CD8-positive, alpha-beta memory T cell (primary cell): ENCODE measurements at regions not wholly inside any gene's neighbourhood (a gene's known extent, or its start where the extent isn't known, plus 50 kb on each side); places are given as distances from the start of the nearest gene placed in this dataset.

Source experiments
- CTCF ChIA-PET: fragments of 350-600 bp; sonication (Branson Sonifier 250); formaldehyde crosslinking; loops from one replicate; lab custom pipeline; 2021; ENCODE audit warnings: antibody characterized with exemption; lab: Charles Lee
- POLR2A ChIA-PET: fragments of 350-600 bp; sonication (Branson Sonifier 250); formaldehyde crosslinking; loops from one replicate; lab custom pipeline; 2021; ENCODE audit warnings: antibody characterized with exemption; lab: Charles Lee
- DNase-seq, 5 donors: peaks; one replicate each; pipeline versions ENCODE4 v3.0.0 to v3.0.0-alpha.2; 2020 to 2022; ENCODE audit warnings: mixed read lengths in 1 of 5
- H3K27ac ChIP-seq: one replicate; pipeline ENCODE4 v1.7.0; 2013; ENCODE audit warnings: low read depth, mild to moderate bottlenecking, low read length, moderate library complexity
- H3K27me3 ChIP-seq: 2 replicates; pipeline ENCODE4 v1.7.0; 2013; ENCODE audit warnings: low read length, mild to moderate bottlenecking; ENCODE audit not compliant: insufficient read depth, poor library complexity, severe bottlenecking
- H3K36me3 ChIP-seq: 2 replicates; pipeline ENCODE4 v1.7.0; 2013; ENCODE audit warnings: mild to moderate bottlenecking, low read length, moderate library complexity; ENCODE audit not compliant: insufficient read depth
- H3K4me1 ChIP-seq: 2 replicates; pipeline ENCODE4 v1.7.0; 2013; ENCODE audit warnings: mild to moderate bottlenecking, low read length, moderate library complexity; ENCODE audit not compliant: insufficient read depth
- H3K4me3 ChIP-seq: 2 replicates; pipeline ENCODE4 v1.7.0; 2013; ENCODE audit warnings: mild to moderate bottlenecking, low read length
- H3K9me3 ChIP-seq: 2 replicates; pipeline ENCODE4 v1.7.0; 2013; ENCODE audit warnings: mild to moderate bottlenecking, low read length
- H3K27ac Mint-ChIP-seq, 8 donors: one replicate each; pipeline ENCODE4 v1.8.0; 2020 to 2021; ENCODE audit warnings: mixed read lengths in 8 of 8, mild to moderate bottlenecking in 6 of 8, inconsistent platforms in 3 of 8, moderate library complexity in 3 of 8
- H3K27me3 Mint-ChIP-seq, 2 donors: one replicate each; pipeline ENCODE4 v1.8.0; 2020 to 2021; ENCODE audit warnings: mixed read lengths in 2 of 2, mild to moderate bottlenecking in 1 of 2, moderate library complexity in 1 of 2
- H3K36me3 Mint-ChIP-seq, 3 donors: one replicate each; pipeline ENCODE4 v1.8.0; 2020 to 2021; ENCODE audit warnings: mixed read lengths in 3 of 3, inconsistent platforms in 1 of 3, mild to moderate bottlenecking in 1 of 3
- H3K4me1 Mint-ChIP-seq, 3 donors: one replicate each; pipeline ENCODE4 v1.8.0; 2020 to 2021; ENCODE audit warnings: mixed read lengths in 3 of 3, inconsistent platforms in 1 of 3, mild to moderate bottlenecking in 1 of 3
- H3K4me3 Mint-ChIP-seq, 7 donors: one replicate each; pipeline ENCODE4 v1.8.0; 2020 to 2021; ENCODE audit warnings: mixed read lengths in 7 of 7, mild to moderate bottlenecking in 6 of 7, moderate library complexity in 4 of 7, inconsistent platforms in 2 of 7
- H3K9me3 Mint-ChIP-seq, 5 donors: one replicate each; pipeline ENCODE4 v1.8.0; 2020 to 2022; ENCODE audit warnings: mixed read lengths in 5 of 5, mild to moderate bottlenecking in 3 of 5, moderate library complexity in 2 of 5, inconsistent platforms in 1 of 5

- Mint-ChIP-seq H3K9me3 (peaks cover 0 to 13% (median 6%) of the 10 kb centered on the region in 5 donors), H3K4me1 (no peaks in the 10 kb centered on the region), H3K4me3 (no peak overlapping the region), H3K27me3 (no peaks in the 10 kb centered on the region), H3K27ac (no peak overlapping the region), H3K36me3 (no peaks in the 10 kb centered on the region)
- Histone ChIP-seq H3K27me3 (no peaks in the 10 kb centered on the region), H3K4me1 (no peaks in the 10 kb centered on the region), H3K4me3 (no peak overlapping the region), H3K27ac (no peak overlapping the region), H3K36me3 (no peaks in the 10 kb centered on the region), H3K9me3 (no peaks in the 10 kb centered on the region)
- DNase-seq, result no peak
- ChIA-PET POLR2A (no interaction called here), CTCF (no interaction called here)
Measured at GRCh38 chr3:22474706-22475445, 723.9 kb upstream of the ZNF385D start.

GRCh38 chr3:22475665-22476240 lies 724.7 kb upstream of the ZNF385D start:
- Mint-ChIP-seq H3K9me3 (peaks cover under 1 to 13% (median 6%) of the 10 kb centered on the region in 5 donors), H3K4me1 (no peaks in the 10 kb centered on the region), H3K4me3 (no peak overlapping the region), H3K36me3 (no peaks in the 10 kb centered on the region), H3K27me3 (no peaks in the 10 kb centered on the region), H3K27ac (no peak overlapping the region)
- DNase-seq, result no peak
- Histone ChIP-seq H3K27ac (no peak overlapping the region), H3K9me3 (no peaks in the 10 kb centered on the region), H3K27me3 (no peaks in the 10 kb centered on the region), H3K4me1 (no peaks in the 10 kb centered on the region), H3K4me3 (no peak overlapping the region), H3K36me3 (no peaks in the 10 kb centered on the region)
- CTCF ChIA-PET, result no interaction called here
- POLR2A ChIA-PET, result no interaction called here

- Histone ChIP-seq H3K4me1 (no peaks in the 10 kb centered on the region), H3K9me3 (no peaks in the 10 kb centered on the region), H3K27ac (no peak overlapping the region), H3K4me3 (no peak overlapping the region), H3K27me3 (no peaks in the 10 kb centered on the region), H3K36me3 (no peaks in the 10 kb centered on the region)
- CTCF ChIA-PET, result no interaction called here
- no peak overlapping the region for H3K27ac Mint-ChIP-seq
- H3K4me1 Mint-ChIP-seq, result no peaks in the 10 kb centered on the region
- no peaks in the 10 kb centered on the region for H3K27me3 Mint-ChIP-seq
- POLR2A ChIA-PET, result no interaction called here
- no peak overlapping the region for H3K4me3 Mint-ChIP-seq
- H3K9me3 Mint-ChIP-seq, result peaks cover 3 to 9% (median 6%) of the 10 kb centered on the region in 5 donors
- H3K36me3 Mint-ChIP-seq, result no peaks in the 10 kb centered on the region
- DNase-seq, result no peak
Measured at GRCh38 chr3:22476976-22477375, 726.0 kb upstream of the ZNF385D start.

- no peaks in the 10 kb centered on the region for H3K4me1 ChIP-seq
- no peaks in the 10 kb centered on the region for H3K36me3 ChIP-seq
- no peaks in the 10 kb centered on the region for H3K9me3 ChIP-seq
- Mint-ChIP-seq H3K9me3 (peaks cover 3 to 17% (median 6%) of the 10 kb centered on the region in 5 donors), H3K4me1 (no peaks in the 10 kb centered on the region), H3K4me3 (no peak overlapping the region), H3K27me3 (peaks cover 0 to 1% of the 10 kb centered on the region in 2 donors), H3K36me3 (no peaks in the 10 kb centered on the region), H3K27ac (no peak overlapping the region)
- ChIA-PET POLR2A (no interaction called here), CTCF (no interaction called here)
- H3K27ac ChIP-seq, result no peak overlapping the region
- no peak overlapping the region for H3K4me3 ChIP-seq
- H3K27me3 ChIP-seq, result no peaks in the 10 kb centered on the region
- no peak for DNase-seq
Measured at GRCh38 chr3:22485954-22486353, 717.2 kb upstream of the UBE2E2 start.

- DNase-seq, result no peak
- Histone ChIP-seq H3K4me3 (no peak overlapping the region), H3K4me1 (no peaks in the 10 kb centered on the region), H3K9me3 (no peaks in the 10 kb centered on the region), H3K27me3 (no peaks in the 10 kb centered on the region), H3K27ac (no peak overlapping the region), H3K36me3 (no peaks in the 10 kb centered on the region)
- Mint-ChIP-seq H3K4me3 (no peak overlapping the region), H3K4me1 (no peaks in the 10 kb centered on the region), H3K9me3 (peaks cover 0 to 14% (median 3%) of the 10 kb centered on the region in 5 donors), H3K36me3 (no peaks in the 10 kb centered on the region), H3K27me3 (no peaks in the 10 kb centered on the region), H3K27ac (no peak overlapping the region)
- CTCF ChIA-PET, result no interaction called here
- POLR2A ChIA-PET, result no interaction called here
Measured at GRCh38 chr3:22490747-22491146, 712.4 kb upstream of the UBE2E2 start.

GRCh38 chr3:22491344-22491743 lies 711.8 kb upstream of the UBE2E2 start:
- no peaks in the 10 kb centered on the region for H3K36me3 Mint-ChIP-seq
- H3K27me3 Mint-ChIP-seq, result no peaks in the 10 kb centered on the region
- CTCF ChIA-PET, result no interaction called here
- H3K4me1 Mint-ChIP-seq, result no peaks in the 10 kb centered on the region
- Histone ChIP-seq H3K9me3 (no peaks in the 10 kb centered on the region), H3K4me1 (no peaks in the 10 kb centered on the region), H3K27me3 (no peaks in the 10 kb centered on the region), H3K27ac (no peak overlapping the region), H3K4me3 (no peak overlapping the region), H3K36me3 (no peaks in the 10 kb centered on the region)
- POLR2A ChIA-PET, result no interaction called here
- H3K4me3 Mint-ChIP-seq, result no peak overlapping the region
- DNase-seq, result no peak
- peaks cover 0 to 14% (median 3%) of the 10 kb centered on the region in 5 donors for H3K9me3 Mint-ChIP-seq
- H3K27ac Mint-ChIP-seq, result no peak overlapping the region

GRCh38 chr3:22492342-22492741 lies 710.8 kb upstream of the UBE2E2 start:
- Histone ChIP-seq H3K9me3 (no peaks in the 10 kb centered on the region), H3K4me3 (no peak overlapping the region), H3K36me3 (no peaks in the 10 kb centered on the region), H3K4me1 (no peaks in the 10 kb centered on the region), H3K27ac (no peak overlapping the region), H3K27me3 (no peaks in the 10 kb centered on the region)
- POLR2A ChIA-PET, result no interaction called here
- H3K4me1 Mint-ChIP-seq, result no peaks in the 10 kb centered on the region
- CTCF ChIA-PET, result no interaction called here
- DNase-seq, result no peak
- H3K27ac Mint-ChIP-seq, result no peak overlapping the region
- no peaks in the 10 kb centered on the region for H3K36me3 Mint-ChIP-seq
- peaks cover 0 to 14% (median 3%) of the 10 kb centered on the region in 5 donors for H3K9me3 Mint-ChIP-seq
- H3K4me3 Mint-ChIP-seq, result no peak overlapping the region
- no peaks in the 10 kb centered on the region for H3K27me3 Mint-ChIP-seq

- no peaks in the 10 kb centered on the region for H3K27me3 Mint-ChIP-seq
- DNase-seq, result no peak
- H3K36me3 Mint-ChIP-seq, result no peaks in the 10 kb centered on the region
- Histone ChIP-seq H3K4me3 (no peak overlapping the region), H3K27me3 (no peaks in the 10 kb centered on the region), H3K36me3 (no peaks in the 10 kb centered on the region), H3K4me1 (no peaks in the 10 kb centered on the region), H3K9me3 (no peaks in the 10 kb centered on the region), H3K27ac (no peak overlapping the region)
- no peaks in the 10 kb centered on the region for H3K4me1 Mint-ChIP-seq
- POLR2A ChIA-PET, result no interaction called here
- no peak overlapping the region for H3K27ac Mint-ChIP-seq
- CTCF ChIA-PET, result no interaction called here
- no peak overlapping the region for H3K4me3 Mint-ChIP-seq
- H3K9me3 Mint-ChIP-seq, result peaks cover 0 to 9% (median 5%) of the 10 kb centered on the region in 5 donors
Measured at GRCh38 chr3:22495241-22495640, 707.9 kb upstream of the UBE2E2 start.
